ENCODE measurements at regions not wholly inside any gene's neighbourhood (a gene's known extent, or its start where the extent isn't known, plus 50 kb on each side); places are given as distances from the start of the nearest gene placed in this dataset.

- H3K27ac ChIP-seq: no peak overlapping the region
- TF ChIP-seq ZFX (IDR thresholded peaks at IDR 0.05; ENCODE audit: borderline replicate concordance): no peak
- TF ChIP-seq CTCF (IDR thresholded peaks at IDR 0.05): no peak
Measured at GRCh38 chr7:1322240-1323110, 89.8 kb downstream of the UNCX start.

GRCh38 chr7:1323178-1324027 lies 90.7 kb downstream of the UNCX start:
- TF ChIP-seq CTCF (IDR thresholded peaks at IDR 0.05): no peak
- TF ChIP-seq ZFX (IDR thresholded peaks at IDR 0.05; ENCODE audit: borderline replicate concordance): no peak
- H3K27ac ChIP-seq: no peak overlapping the region

- H3K27ac ChIP-seq: no peak overlapping the region
- no peak for TF ChIP-seq ZFX (IDR thresholded peaks at IDR 0.05; ENCODE audit: borderline replicate concordance)
- TF ChIP-seq CTCF (IDR thresholded peaks at IDR 0.05): no peak
Measured at GRCh38 chr7:1324028-1324900, 91.6 kb downstream of the UNCX start.

- no peak for TF ChIP-seq ZFX (IDR thresholded peaks at IDR 0.05; ENCODE audit: borderline replicate concordance)
- no peak for TF ChIP-seq CTCF (IDR thresholded peaks at IDR 0.05)
- H3K27ac ChIP-seq: no peak overlapping the region
Measured at GRCh38 chr7:1325246-1325645, 92.6 kb downstream of the UNCX start.

GRCh38 chr7:1325646-1326510 lies 93.2 kb downstream of the UNCX start:
- TF ChIP-seq ZFX (IDR thresholded peaks at IDR 0.05; ENCODE audit: borderline replicate concordance): no peak
- 0 out of 2 replicates have a peak, but pooled peaks have one; percentile 5 for TF ChIP-seq CTCF (IDR thresholded peaks at IDR 0.05)
- H3K27ac ChIP-seq: no peak overlapping the region

- TF ChIP-seq ZFX (IDR thresholded peaks at IDR 0.05; ENCODE audit: borderline replicate concordance): no peak
- no peak for TF ChIP-seq CTCF (IDR thresholded peaks at IDR 0.05)
- H3K27ac ChIP-seq: no peak overlapping the region
Measured at GRCh38 chr7:1326511-1326785, 93.8 kb downstream of the UNCX start.
